Suppressor macrophage treated with lipopolysaccharide for 4 hours (primary cell): ENCODE measurements at regions not wholly inside any gene's neighbourhood (a gene's known extent, or its start where the extent isn't known, plus 50 kb on each side); places are given as distances from the start of the nearest gene placed in this dataset.

Source experiments
- DNase-seq: peaks from one replicate; pipeline ENCODE4 v3.0.0-alpha.2; 2020

DNA sequence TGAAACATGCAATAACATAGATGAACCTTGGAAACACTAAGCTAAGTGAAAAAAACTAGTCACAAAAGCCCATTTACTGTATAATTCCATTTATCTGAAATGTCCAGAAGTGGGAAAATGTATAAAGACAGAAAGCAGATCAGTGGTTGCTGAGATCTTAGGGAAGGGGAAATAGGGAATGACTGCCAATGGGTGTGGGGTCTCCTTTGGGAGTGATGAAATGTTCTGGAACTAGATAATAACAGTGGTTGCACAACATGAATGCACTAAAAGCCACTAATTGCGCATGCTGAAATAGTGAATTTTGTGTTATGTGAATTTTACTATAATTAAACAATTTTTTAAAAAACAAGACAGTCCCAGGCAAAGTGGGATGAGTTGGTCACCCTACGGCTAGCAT, 472.8 kb downstream of the CCDC171 start:
- no peak for DNase-seq

- no peak for DNase-seq
These were observed 474.0 kb downstream of the CCDC171 start for GRCh38 chr9:16026886-16027285.

GRCh38 chr9:16028548-16028947, 475.7 kb downstream of the CCDC171 start:
- no peak for DNase-seq

DNA sequence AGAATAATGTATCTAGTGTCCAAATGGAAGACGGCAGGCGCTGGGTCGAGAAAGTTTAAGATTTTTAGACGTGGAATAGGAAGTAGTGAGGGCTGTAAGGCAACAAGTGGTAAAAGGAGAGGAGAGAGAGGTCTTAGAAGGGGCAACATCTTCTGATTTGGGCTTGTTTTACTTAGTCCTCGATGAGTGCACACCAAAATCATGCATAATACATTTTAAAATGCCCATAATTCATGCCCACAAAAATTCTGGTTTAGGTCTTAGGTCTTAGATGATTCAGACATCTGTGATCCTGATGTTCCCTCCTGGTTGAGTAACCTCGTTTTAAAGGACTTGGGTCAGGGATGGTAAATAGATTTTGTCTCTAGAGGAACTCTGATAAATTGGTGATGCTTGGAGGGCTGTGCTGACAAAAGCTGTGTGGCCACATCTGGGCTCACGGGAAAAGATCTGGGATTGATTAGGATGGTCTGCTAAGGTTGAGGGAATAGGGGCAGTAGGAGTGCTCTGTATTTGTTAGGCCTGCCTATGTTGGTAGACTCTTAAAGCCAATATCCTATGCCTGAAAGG, 476.3 kb downstream of the CCDC171 start:
- DNase-seq: no peak

GRCh38 chr9:16029796-16030363, 477.0 kb downstream of the CCDC171 start:
- no peak for DNase-seq

DNA sequence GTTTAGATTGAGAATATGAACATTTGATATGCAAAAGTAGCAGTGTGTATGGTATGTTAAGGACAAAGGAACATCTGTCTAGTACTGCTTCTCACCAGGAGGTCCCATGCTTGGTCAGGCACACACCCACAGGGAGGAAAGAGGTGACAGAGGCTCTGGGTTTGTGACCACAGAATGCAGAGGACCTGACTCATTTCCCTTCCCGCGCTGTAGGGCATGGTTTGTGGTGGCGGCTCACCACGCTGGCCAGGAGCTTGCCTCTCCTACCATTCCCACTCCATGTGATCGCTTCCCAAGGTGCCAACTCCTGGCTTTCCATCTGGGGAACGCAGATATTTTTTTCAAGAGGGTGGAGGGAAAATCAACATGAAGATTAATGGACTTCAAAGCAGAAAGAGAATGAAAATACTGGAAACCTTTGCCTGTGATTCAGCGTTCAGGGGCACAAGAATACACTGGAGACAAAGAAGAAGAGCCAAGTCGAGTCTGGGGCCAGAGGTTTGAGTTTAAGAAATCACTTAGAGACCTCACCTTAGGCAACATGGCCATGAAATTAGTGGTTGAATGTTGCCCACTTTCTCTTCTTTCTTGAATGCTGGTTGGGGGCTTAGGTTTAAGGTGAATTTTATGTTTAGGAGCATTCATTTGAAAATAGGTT, 477.8 kb downstream of the CCDC171 start:
- peak; percentile 1 for DNase-seq

- no peak for DNase-seq
These were observed 478.6 kb downstream of the CCDC171 start for GRCh38 chr9:16031486-16031885.

DNA sequence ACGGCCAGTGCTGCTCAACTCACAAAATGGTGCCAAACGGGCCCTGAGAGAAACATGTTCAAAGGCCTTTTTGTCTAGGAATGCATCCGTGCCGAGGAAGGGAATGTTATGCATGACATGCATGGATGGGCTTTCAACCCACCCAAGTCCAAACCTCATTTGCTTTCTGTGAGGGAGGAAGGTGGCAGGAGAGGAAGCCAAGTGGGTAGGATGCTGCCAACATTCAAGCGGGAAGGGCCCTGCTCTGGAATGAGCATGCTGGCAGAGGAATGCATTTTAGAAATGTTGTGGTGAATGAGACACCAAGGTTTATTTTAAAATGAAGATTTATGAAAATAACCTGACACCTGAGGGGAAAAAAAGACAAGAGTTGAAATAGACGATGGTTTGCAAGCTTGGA, 479.1 kb downstream of the CCDC171 start:
- no peak for DNase-seq

DNA sequence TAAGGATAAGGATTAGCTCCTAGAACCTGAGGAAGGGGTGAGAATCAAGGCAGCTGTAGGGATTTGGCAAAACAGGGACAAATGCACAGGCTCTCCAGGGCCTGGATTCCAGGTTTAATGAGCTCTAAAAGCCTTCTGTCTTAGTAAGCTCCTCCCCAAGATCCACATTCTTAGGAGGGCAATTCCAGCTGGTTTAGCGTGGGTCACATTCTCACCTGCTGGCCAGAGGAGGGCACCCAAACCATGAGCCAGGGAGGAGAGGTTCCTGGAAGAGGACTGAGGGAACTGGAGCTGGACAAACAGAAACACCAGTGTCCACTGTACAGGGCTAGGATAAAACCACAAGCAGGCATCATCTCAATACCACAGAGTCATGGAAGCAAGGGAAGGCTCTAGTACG, 480.0 kb downstream of the CCDC171 start:
- no peak for DNase-seq

DNA sequence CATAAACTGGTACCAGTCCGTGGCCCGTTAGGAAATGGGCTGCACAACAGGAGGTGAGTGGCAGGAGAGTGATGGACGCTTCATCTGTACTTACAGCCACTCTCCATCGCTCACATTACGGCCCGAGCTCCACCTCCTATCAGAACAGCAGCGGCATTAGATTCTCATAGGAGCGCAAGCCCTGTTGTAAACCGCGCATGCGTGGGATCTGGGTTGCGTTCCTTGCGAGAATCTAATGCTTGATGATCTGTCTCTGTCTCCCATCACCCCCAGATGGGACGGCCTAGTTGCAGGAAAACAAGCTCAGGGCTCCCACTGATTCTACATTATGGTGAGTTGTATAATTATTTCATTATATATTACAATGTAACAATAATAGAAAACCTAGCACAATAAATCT, 480.4 kb downstream of the CCDC171 start:
- DNase-seq: no peak

DNA sequence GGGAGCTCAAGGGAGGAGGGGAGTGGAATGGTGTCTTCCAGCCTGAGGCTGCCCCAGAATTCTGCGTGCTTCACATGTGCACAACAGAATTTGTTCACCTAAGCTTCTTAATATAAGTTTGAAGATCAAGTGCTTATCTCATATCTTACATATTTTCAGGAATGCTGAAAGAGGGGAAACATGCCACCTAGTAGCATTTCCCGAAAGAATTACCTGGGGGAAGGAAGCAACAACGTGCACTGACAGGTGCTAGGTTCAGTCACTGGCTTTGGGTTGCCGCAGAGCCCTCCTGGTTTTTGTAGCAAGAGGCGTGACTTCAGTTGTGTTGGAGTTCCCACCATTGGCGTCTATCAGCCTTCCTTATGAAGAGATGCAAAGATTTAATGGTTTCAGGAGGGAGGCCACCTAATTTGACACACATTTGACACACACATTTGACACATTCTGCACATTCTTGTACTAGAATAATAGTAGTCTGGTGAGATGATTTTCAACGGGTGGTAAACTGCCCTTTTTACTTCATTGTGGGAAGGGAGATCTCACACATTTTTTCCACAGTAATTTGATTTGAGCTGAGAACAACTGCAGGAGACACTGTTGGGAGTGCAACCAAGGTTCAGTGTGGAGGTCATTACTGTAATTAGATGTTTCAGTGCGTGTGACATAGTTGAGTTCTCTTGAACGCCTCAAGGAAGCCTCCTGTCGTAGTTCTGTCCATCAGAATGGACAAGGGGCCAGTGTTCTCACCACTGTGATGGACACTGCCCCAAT, 481.3 kb downstream of the CCDC171 start:
- DNase-seq: no peak

GRCh38 chr9:16039218-16039987, 486.6 kb downstream of the CCDC171 start:
- peak; percentile 1 for DNase-seq

DNA sequence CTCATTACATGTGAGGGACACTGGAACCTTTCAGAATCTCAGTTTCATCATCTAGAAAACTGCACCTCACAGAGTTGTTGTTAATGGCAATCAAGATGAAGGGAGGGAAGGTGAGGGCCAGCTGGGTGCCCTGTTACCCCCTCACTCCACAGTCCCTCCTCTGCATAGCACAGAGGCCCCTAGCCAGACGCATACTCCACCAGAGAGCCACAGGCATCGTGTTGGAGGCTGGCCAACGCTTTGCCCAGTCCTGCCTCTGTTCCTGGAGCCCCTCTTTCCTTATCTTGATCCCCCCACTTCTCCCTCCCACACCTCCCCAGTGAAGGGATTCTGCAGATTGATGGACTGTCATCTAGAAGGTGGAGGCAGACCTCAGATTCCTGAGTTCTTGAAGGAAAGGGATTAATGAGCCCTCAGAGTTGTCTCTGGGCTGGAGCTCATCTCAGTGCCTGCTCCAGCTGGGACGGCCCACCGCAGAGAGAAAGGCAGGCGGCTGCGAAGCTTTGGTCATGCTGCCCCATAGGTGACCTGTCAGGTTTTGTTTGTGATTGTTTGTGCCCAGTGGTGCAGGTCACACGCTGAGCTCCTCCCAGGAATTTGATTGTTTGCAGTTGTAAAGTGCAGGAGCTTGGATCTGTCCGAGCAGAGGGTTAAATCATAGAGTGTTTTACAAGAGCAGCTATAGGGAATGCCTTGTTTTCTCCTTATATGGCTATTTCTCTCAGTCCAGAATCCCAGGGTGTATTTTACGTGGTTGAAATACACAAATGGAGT, 487.3 kb downstream of the CCDC171 start:
- no peak for DNase-seq

- DNase-seq: no peak
These were observed 491.1 kb downstream of the CCDC171 start for GRCh38 chr9:16043756-16044578.

DNA sequence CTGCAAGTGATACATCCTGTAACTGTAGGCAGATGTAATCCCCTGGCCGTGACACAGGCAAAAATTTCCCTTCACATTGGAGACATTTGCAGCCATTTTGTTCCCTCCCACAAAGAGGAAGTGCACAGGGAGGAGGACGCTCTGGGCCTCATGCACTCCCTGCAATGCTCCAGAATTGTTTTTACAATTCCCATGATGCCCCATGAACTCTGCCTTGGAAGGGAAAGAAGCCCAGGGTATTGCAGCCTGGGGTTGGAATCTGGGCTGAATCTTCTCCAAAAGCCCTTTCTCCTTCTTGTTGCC, 491.7 kb downstream of the CCDC171 start:
- no peak for DNase-seq

DNA sequence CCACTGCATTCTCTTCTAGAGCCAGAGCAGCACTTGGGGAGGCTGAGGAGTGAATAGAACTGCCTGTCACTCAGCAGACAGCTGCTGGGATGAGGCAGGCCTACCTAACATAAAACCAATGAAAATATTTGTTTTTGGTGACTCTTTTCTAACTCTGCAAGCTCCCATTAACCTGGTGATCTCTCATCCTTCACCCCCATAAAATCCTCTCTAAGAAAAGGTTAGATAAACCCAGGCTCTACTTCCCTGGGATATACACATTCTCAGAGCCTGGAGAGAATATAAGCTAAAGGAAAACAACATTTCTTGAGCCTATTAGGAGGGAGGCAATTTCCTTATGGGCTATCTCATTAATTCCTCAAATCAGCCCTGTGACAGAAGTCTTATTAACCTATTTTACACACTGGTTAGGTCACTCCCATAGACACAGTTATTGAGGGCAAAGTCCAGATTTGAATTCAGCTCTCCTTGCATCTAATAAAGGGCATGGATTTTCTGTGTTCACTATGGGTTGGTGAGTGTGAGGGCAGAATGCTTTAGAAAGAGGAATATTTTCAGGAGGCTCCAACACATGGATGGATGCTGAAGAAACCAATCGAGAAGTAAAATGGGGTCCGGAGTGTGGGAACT, 492.9 kb downstream of the CCDC171 start:
- DNase-seq: no peak

- no peak for DNase-seq
These were observed 493.9 kb downstream of the CCDC171 start for GRCh38 chr9:16046713-16047112.

DNA sequence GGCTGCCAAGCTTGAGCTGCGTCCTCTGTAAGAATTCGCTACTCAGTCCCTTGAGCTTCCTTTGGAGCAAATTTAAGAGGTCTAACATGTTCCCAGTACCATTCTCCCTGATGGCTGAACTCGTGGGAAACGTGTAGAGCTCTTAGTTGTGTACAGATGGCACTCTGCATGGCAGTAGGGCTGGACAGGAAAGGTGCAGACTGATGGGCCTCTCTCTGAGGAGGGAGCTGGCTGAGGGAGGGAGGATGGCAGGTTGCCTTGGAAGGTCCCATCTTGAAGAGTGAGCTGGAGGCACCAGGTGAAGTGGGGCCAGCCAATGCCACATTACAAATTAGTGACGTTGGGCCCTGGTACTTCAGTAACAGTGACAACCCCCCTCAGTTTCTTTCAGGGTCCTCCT, 495.3 kb downstream of the CCDC171 start:
- no peak for DNase-seq

DNA sequence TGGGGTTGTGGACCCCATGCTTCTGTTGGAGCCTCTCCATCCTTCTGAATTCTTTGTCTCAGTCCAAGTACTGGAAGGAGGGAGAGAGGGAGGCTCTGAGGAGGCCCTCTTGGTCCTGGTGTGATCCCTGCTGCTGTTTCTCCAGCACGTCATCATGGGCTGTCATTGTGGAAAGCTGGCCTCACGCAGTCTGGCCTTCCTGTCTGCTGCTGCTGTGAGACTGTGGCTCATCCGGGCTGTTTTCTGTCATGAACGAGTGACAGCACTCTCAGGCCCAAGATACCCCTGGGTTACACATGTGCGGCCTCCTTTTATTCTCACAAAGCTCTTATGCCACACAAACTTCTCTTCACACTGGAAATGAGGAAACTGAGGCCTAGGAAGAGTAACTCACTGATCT, 499.3 kb downstream of the CCDC171 start:
- DNase-seq: no peak

GRCh38 chr9:16052757-16053530, 500.1 kb downstream of the CCDC171 start:
- no peak for DNase-seq
